ENCODE measurements at regions not wholly inside any gene's neighbourhood (a gene's known extent, or its start where the extent isn't known, plus 50 kb on each side); places are given as distances from the start of the nearest gene placed in this dataset.

- DNase-seq = no peak
Observed at GRCh38 chr12:102592134-102592533, 111.8 kb upstream of the IGF1 start.

- DNase-seq = no peak
Observed at GRCh38 chr12:102573237-102573636, 92.9 kb upstream of the IGF1 start.

- no peak for DNase-seq
Observed at GRCh38 chr12:102571889-102572288, 91.5 kb upstream of the IGF1 start.

- DNase-seq = no peak
Observed at GRCh38 chr12:102570256-102570655, 89.9 kb upstream of the IGF1 start.

GRCh38 chr12:102569803-102570202 is 89.4 kb upstream of the IGF1 start:
- no peak for DNase-seq

- no peak for DNase-seq
Observed at GRCh38 chr12:102568276-102568675, 87.9 kb upstream of the IGF1 start.

- DNase-seq = no peak
Observed at GRCh38 chr12:102567031-102567985, 86.9 kb upstream of the IGF1 start.

- DNase-seq = no peak
Observed at GRCh38 chr12:102565555-102565954, 85.2 kb upstream of the IGF1 start.

GRCh38 chr12:102564026-102564425 is 83.7 kb upstream of the IGF1 start:
- DNase-seq = no peak

GRCh38 chr12:102562836-102563425 is 82.6 kb upstream of the IGF1 start:
- DNase-seq = no peak

- no peak for DNase-seq
Observed at GRCh38 chr12:102551186-102551585, 70.8 kb upstream of the IGF1 start.

GRCh38 chr12:102549691-102550090 is 69.3 kb upstream of the IGF1 start:
- no peak for DNase-seq

GRCh38 chr12:102548543-102548942 is 68.2 kb upstream of the IGF1 start:
- DNase-seq = no peak

- no peak for DNase-seq
Observed at GRCh38 chr12:102543494-102544485, 63.4 kb upstream of the IGF1 start.

GRCh38 chr12:102542816-102543440 is 62.6 kb upstream of the IGF1 start:
- no peak for DNase-seq

GRCh38 chr12:102540815-102541385 is 60.5 kb upstream of the IGF1 start:
- DNase-seq = no peak

- DNase-seq = no peak
Observed at GRCh38 chr12:102539651-102540553, 59.5 kb upstream of the IGF1 start.

GRCh38 chr12:102535306-102535705 is 54.9 kb upstream of the IGF1 start:
- DNase-seq = no peak

- no peak for DNase-seq
Observed at GRCh38 chr12:102534899-102535298, 54.5 kb upstream of the IGF1 start.

- no peak for DNase-seq
Observed at GRCh38 chr12:102533483-102534215, 53.3 kb upstream of the IGF1 start.
